ENCODE measurements at regions not wholly inside any gene's neighbourhood (a gene's known extent, or its start where the extent isn't known, plus 50 kb on each side); places are given as distances from the start of the nearest gene placed in this dataset.

- no peaks in the 10 kb centered on the region for H3K4me1 ChIP-seq (ENCODE audit: control insufficient read depth, insufficient read depth, low read length)
- no peak for DNase-seq (ENCODE audit: low read depth in 4 of 6, low spot score in 6 of 6)
- H3K9me3 ChIP-seq (ENCODE audit: control insufficient read depth, insufficient read depth, low read length): peaks cover 4% of the 10 kb centered on the region
- H3K36me3 ChIP-seq (ENCODE audit: control insufficient read depth, insufficient read depth, low read length): no peaks in the 10 kb centered on the region
- no peak overlapping the region for H3K27ac ChIP-seq (ENCODE audit: low read depth, low read length)
- H3K4me3 ChIP-seq (ENCODE audit: low read depth, low read length): no peak overlapping the region
- no peaks in the 10 kb centered on the region for H3K27me3 ChIP-seq (ENCODE audit: control insufficient read depth, insufficient read depth, low read length)
- WGBS (ENCODE audit: insufficient coverage): 80% methylated on average over 1 of the region's 1 CpG
Observed at GRCh38 chr6:120894077-120894476, 440.2 kb downstream of the TBC1D32 start.

DNA sequence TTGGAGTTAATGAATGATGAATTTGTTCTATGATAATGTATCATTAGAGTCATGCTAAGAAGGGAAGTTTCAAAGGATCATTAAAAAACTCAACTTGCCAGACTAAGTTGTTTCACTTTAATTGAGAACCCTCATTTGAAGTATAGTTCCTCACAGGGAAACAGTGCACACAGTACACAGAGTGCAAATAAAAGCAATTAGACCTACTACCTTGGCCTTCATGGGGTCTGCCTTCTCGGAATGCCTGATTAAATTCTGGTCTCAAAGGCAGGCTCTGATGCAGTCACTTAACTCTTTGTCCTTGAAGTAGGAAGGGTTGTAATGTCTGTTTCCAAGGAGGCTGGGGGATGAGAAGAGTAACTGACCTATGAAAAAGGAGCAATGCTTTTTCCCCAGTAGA, 457.3 kb downstream of the TBC1D32 start:
- Histone ChIP-seq H3K36me3 (ENCODE audit: control insufficient read depth, insufficient read depth, low read length) (no peaks in the 10 kb centered on the region), H3K27ac (ENCODE audit: low read depth, low read length) (no peak overlapping the region), H3K4me3 (ENCODE audit: low read depth, low read length) (no peak overlapping the region), H3K9me3 (ENCODE audit: control insufficient read depth, insufficient read depth, low read length) (no peaks in the 10 kb centered on the region), H3K4me1 (ENCODE audit: control insufficient read depth, insufficient read depth, low read length) (no peaks in the 10 kb centered on the region), H3K27me3 (ENCODE audit: control insufficient read depth, insufficient read depth, low read length) (no peaks in the 10 kb centered on the region)
- peak in 2 of 6 donors; percentile 2 to 71 for DNase-seq (ENCODE audit: low read depth in 4 of 6, low spot score in 6 of 6)
- no CpG with 5 or more reads among the region's 1 CpG for WGBS (ENCODE audit: insufficient coverage)

- Histone ChIP-seq H3K36me3 (ENCODE audit: control insufficient read depth, insufficient read depth, low read length) (no peaks in the 10 kb centered on the region), H3K27me3 (ENCODE audit: control insufficient read depth, insufficient read depth, low read length) (no peaks in the 10 kb centered on the region), H3K9me3 (ENCODE audit: control insufficient read depth, insufficient read depth, low read length) (no peaks in the 10 kb centered on the region), H3K4me3 (ENCODE audit: low read depth, low read length) (no peak overlapping the region), H3K4me1 (ENCODE audit: control insufficient read depth, insufficient read depth, low read length) (no peaks in the 10 kb centered on the region), H3K27ac (ENCODE audit: low read depth, low read length) (no peak overlapping the region)
- DNase-seq (ENCODE audit: low read depth in 4 of 6, low spot score in 6 of 6): peak in 2 of 6 donors; percentile 16 to 63
- WGBS (ENCODE audit: insufficient coverage): no CpG with 5 or more reads among the region's 1 CpG
Observed at GRCh38 chr6:120876424-120876823, 457.9 kb downstream of the TBC1D32 start.

- H3K36me3 ChIP-seq (ENCODE audit: control insufficient read depth, insufficient read depth, low read length): no peaks in the 10 kb centered on the region
- H3K27ac ChIP-seq (ENCODE audit: low read depth, low read length): no peak overlapping the region
- DNase-seq (ENCODE audit: low read depth in 4 of 6, low spot score in 6 of 6): no peak
- WGBS (ENCODE audit: insufficient coverage): no CpG with 5 or more reads among the region's 1 CpG
- H3K4me1 ChIP-seq (ENCODE audit: control insufficient read depth, insufficient read depth, low read length): no peaks in the 10 kb centered on the region
- H3K27me3 ChIP-seq (ENCODE audit: control insufficient read depth, insufficient read depth, low read length): no peaks in the 10 kb centered on the region
- no peaks in the 10 kb centered on the region for H3K9me3 ChIP-seq (ENCODE audit: control insufficient read depth, insufficient read depth, low read length)
- no peak overlapping the region for H3K4me3 ChIP-seq (ENCODE audit: low read depth, low read length)
Observed at GRCh38 chr6:120875900-120876299, 458.4 kb downstream of the TBC1D32 start.

DNA sequence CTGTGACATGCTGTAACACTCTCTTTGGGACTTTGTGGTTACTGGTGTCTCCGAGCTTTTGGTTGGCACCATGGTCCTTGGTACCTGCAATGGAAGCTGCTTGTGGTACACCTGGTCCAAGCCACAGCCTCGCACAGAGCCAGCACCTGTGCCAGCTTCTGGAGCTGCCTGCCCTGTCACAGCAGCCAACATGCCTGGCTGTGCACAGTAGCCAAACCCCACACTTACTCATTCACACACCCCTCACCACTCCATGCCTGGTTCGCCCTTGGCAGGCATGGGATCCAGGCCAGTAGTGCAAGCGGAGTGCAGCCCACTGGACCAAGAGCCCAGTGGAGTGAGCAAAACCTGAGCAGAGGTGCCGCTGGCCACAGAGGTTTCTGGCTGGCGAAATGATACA, 459.9 kb downstream of the TBC1D32 start:
- Histone ChIP-seq H3K27ac (ENCODE audit: low read depth, low read length) (no peak overlapping the region), H3K4me1 (ENCODE audit: control insufficient read depth, insufficient read depth, low read length) (no peaks in the 10 kb centered on the region), H3K4me3 (ENCODE audit: low read depth, low read length) (no peak overlapping the region), H3K9me3 (ENCODE audit: control insufficient read depth, insufficient read depth, low read length) (no peaks in the 10 kb centered on the region), H3K27me3 (ENCODE audit: control insufficient read depth, insufficient read depth, low read length) (no peaks in the 10 kb centered on the region), H3K36me3 (ENCODE audit: control insufficient read depth, insufficient read depth, low read length) (no peaks in the 10 kb centered on the region)
- WGBS (ENCODE audit: insufficient coverage): 93% methylated on average over 3 of the region's 6 CpGs
- DNase-seq (ENCODE audit: low read depth in 4 of 6, low spot score in 6 of 6): no peak

- DNase-seq (ENCODE audit: low read depth in 4 of 6, low spot score in 6 of 6): no peak
- WGBS (ENCODE audit: insufficient coverage): 90% methylated on average over 7 of the region's 7 CpGs
- no peaks in the 10 kb centered on the region for H3K27me3 ChIP-seq (ENCODE audit: control insufficient read depth, insufficient read depth, low read length)
- no peaks in the 10 kb centered on the region for H3K9me3 ChIP-seq (ENCODE audit: control insufficient read depth, insufficient read depth, low read length)
- no peak overlapping the region for H3K4me3 ChIP-seq (ENCODE audit: low read depth, low read length)
- no peaks in the 10 kb centered on the region for H3K4me1 ChIP-seq (ENCODE audit: control insufficient read depth, insufficient read depth, low read length)
- no peak overlapping the region for H3K27ac ChIP-seq (ENCODE audit: low read depth, low read length)
- no peaks in the 10 kb centered on the region for H3K36me3 ChIP-seq (ENCODE audit: control insufficient read depth, insufficient read depth, low read length)
Observed at GRCh38 chr6:120873125-120873865, 461.0 kb downstream of the TBC1D32 start.

DNA sequence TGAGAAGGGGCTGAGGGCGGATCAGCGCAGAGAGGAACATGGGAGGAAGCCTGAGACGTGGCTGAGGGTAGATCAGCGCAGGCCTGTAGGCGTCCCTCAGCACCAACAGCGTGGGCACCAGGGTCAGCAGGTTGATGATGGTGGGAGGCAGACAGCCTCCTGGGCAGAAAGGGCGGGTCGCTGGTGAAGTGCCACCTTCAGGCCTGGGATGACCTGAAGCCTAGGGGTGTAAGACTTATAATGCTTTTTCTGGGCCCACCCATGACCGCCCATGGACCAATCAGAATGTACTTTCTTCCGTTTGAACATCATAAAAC, 462.1 kb downstream of the TBC1D32 start:
- Histone ChIP-seq H3K27ac (ENCODE audit: low read depth, low read length) (no peak overlapping the region), H3K9me3 (ENCODE audit: control insufficient read depth, insufficient read depth, low read length) (no peaks in the 10 kb centered on the region), H3K4me3 (ENCODE audit: low read depth, low read length) (no peak overlapping the region), H3K4me1 (ENCODE audit: control insufficient read depth, insufficient read depth, low read length) (no peaks in the 10 kb centered on the region), H3K36me3 (ENCODE audit: control insufficient read depth, insufficient read depth, low read length) (no peaks in the 10 kb centered on the region), H3K27me3 (ENCODE audit: control insufficient read depth, insufficient read depth, low read length) (no peaks in the 10 kb centered on the region)
- 90% methylated on average over 10 of the region's 10 CpGs for WGBS (ENCODE audit: insufficient coverage)
- DNase-seq (ENCODE audit: low read depth in 4 of 6, low spot score in 6 of 6): no peak

DNA sequence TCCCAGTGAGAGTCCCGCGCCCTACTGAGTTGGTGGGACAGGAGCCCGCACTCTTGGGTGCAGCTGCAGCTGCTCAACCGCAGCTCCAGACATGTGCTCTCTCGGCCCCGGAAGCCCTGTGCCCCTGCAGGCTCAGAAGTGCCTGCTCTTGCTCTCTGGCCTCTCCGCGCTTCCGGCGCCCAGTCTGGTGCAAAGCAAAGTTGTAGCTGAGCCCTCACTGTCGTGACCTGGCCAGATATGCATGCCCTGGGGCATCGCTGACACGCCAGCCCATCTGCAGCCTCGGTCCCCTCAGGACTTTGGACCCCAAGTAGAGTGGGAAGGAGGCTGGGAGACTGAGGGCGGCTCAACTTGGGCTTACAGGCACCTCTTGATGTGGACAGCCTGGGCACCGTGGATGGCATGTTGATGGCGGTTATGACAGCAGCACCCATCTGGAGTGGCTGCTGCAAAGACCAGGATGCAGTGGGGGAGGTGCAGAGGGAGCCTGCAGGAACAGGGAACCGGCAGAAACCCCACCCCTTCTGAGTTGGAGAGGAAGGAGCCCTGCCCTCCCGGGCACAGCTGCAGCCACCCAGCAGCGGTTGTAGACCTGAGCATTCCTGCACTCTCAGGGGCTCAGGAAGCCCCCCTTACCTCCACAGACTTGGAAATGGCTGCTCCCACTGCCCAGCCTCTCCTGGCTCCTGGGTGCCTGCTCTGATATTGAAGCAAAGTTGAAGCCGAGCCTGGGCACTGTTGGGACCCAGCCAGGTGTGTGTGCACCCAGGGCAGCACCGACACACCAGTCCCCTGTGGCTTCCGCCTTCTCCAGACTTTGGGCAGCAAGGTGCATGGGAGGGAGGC, 462.6 kb downstream of the TBC1D32 start:
- DNase-seq (ENCODE audit: low read depth in 4 of 6, low spot score in 6 of 6): no peak
- WGBS (ENCODE audit: insufficient coverage): 81% methylated on average over 23 of the region's 23 CpGs
- Histone ChIP-seq H3K4me1 (ENCODE audit: control insufficient read depth, insufficient read depth, low read length) (no peaks in the 10 kb centered on the region), H3K27me3 (ENCODE audit: control insufficient read depth, insufficient read depth, low read length) (no peaks in the 10 kb centered on the region), H3K9me3 (ENCODE audit: control insufficient read depth, insufficient read depth, low read length) (no peaks in the 10 kb centered on the region), H3K36me3 (ENCODE audit: control insufficient read depth, insufficient read depth, low read length) (no peaks in the 10 kb centered on the region), H3K4me3 (ENCODE audit: low read depth, low read length) (no peak overlapping the region), H3K27ac (ENCODE audit: low read depth, low read length) (no peak overlapping the region)

GRCh38 chr6:120869397-120869796, 464.9 kb downstream of the TBC1D32 start:
- no peaks in the 10 kb centered on the region for H3K36me3 ChIP-seq (ENCODE audit: control insufficient read depth, insufficient read depth, low read length)
- no CpG with 5 or more reads among the region's 1 CpG for WGBS (ENCODE audit: insufficient coverage)
- peak in 1 of 6 donors; percentile 7 for DNase-seq (ENCODE audit: low read depth in 4 of 6, low spot score in 6 of 6)

GRCh38 chr6:120857422-120857821, 476.9 kb downstream of the TBC1D32 start:
- H3K36me3 ChIP-seq (ENCODE audit: control insufficient read depth, insufficient read depth, low read length): no peaks in the 10 kb centered on the region
- DNase-seq (ENCODE audit: low read depth in 4 of 6, low spot score in 6 of 6): no peak
- no peak overlapping the region for H3K27ac ChIP-seq (ENCODE audit: low read depth, low read length)
- WGBS (ENCODE audit: insufficient coverage): 73% methylated on average over 2 of the region's 3 CpGs
- H3K4me3 ChIP-seq (ENCODE audit: low read depth, low read length): no peak overlapping the region
- H3K4me1 ChIP-seq (ENCODE audit: control insufficient read depth, insufficient read depth, low read length): no peaks in the 10 kb centered on the region
- H3K9me3 ChIP-seq (ENCODE audit: control insufficient read depth, insufficient read depth, low read length): peaks cover 4% of the 10 kb centered on the region
- H3K27me3 ChIP-seq (ENCODE audit: control insufficient read depth, insufficient read depth, low read length): no peaks in the 10 kb centered on the region

More at GRCh38 chr6:120869397-120869796, 464.9 kb downstream of the TBC1D32 start:
- Histone ChIP-seq H3K4me1 (ENCODE audit: control insufficient read depth, insufficient read depth, low read length) (no peaks in the 10 kb centered on the region), H3K27me3 (ENCODE audit: control insufficient read depth, insufficient read depth, low read length) (no peaks in the 10 kb centered on the region), H3K4me3 (ENCODE audit: low read depth, low read length) (no peak overlapping the region), H3K27ac (ENCODE audit: low read depth, low read length) (no peak overlapping the region), H3K9me3 (ENCODE audit: control insufficient read depth, insufficient read depth, low read length) (no peaks in the 10 kb centered on the region)
